Astrocyte (in vitro differentiated cells and primary cell): ENCODE measurements at regions not wholly inside any gene's neighbourhood (a gene's known extent, or its start where the extent isn't known, plus 50 kb on each side); places are given as distances from the start of the nearest gene placed in this dataset.

Experiments
- DNase-seq: peaks from one replicate; pipeline ENCODE4 v3.0.0-alpha.2; 2010; ENCODE audit warnings: low read depth
- FAIRE-seq: peaks from 2 replicates; lab custom pipeline; 2011; peaks lifted over from hg19 to GRCh38; lab: Jason Lieb, UNC
- H2AFZ ChIP-seq: 2 replicates; pipeline ENCODE4 v1.6.0; 2012; ENCODE audit warnings: low read depth, low read length, inconsistent platforms
- H3K27ac ChIP-seq: 2 replicates; pipeline ENCODE4 v1.5.1; 2011; ENCODE audit warnings: low read depth, low read length, inconsistent platforms
- H3K27me3 ChIP-seq: 2 replicates; pipeline ENCODE4 v1.6.0; 2011; ENCODE audit warnings: low read length, inconsistent platforms; ENCODE audit not compliant: insufficient read depth
- H3K36me3 ChIP-seq: 2 replicates; pipeline ENCODE4 v1.5.1; 2011; ENCODE audit warnings: low read length, inconsistent platforms; ENCODE audit not compliant: insufficient read depth
- H3K4me1 ChIP-seq: 2 replicates; pipeline ENCODE4 v1.5.1; 2011; ENCODE audit warnings: low read length, inconsistent platforms; ENCODE audit not compliant: insufficient read depth
- H3K4me2 ChIP-seq: 2 replicates; pipeline ENCODE4 v1.6.0; 2012; ENCODE audit warnings: low read length, inconsistent platforms
- H3K4me3 ChIP-seq: 2 replicates; pipeline ENCODE4 v1.5.1; 2011; ENCODE audit warnings: low read depth, mild to moderate bottlenecking, low read length, inconsistent platforms; ENCODE audit not compliant: insufficient read depth
- H3K79me2 ChIP-seq: 2 replicates; pipeline ENCODE4 v1.6.0; 2012; ENCODE audit warnings: mild to moderate bottlenecking, low read length, inconsistent platforms; ENCODE audit not compliant: insufficient read depth
- H3K9ac ChIP-seq: 2 replicates; pipeline ENCODE4 v1.6.0; 2012; ENCODE audit warnings: mild to moderate bottlenecking, low read length, inconsistent platforms
- H3K9me3 ChIP-seq: 2 replicates; pipeline ENCODE4 v1.5.1; 2012; ENCODE audit warnings: low read depth, mild to moderate bottlenecking, low read length, inconsistent platforms; ENCODE audit not compliant: insufficient read depth
- H4K20me1 ChIP-seq: 2 replicates; pipeline ENCODE4 v1.6.0; 2012; ENCODE audit warnings: low read length, inconsistent platforms; ENCODE audit not compliant: insufficient read depth
- H3K27ac Mint-ChIP-seq: one replicate; pipeline ENCODE4 v1.8.0; 2021; ENCODE audit warnings: mild to moderate bottlenecking, mixed read lengths; ENCODE audit not compliant: unreplicated experiment
- H3K27me3 Mint-ChIP-seq: one replicate; pipeline ENCODE4 v1.8.0; 2021; ENCODE audit warnings: low read depth, mixed read lengths; ENCODE audit not compliant: unreplicated experiment
- H3K36me3 Mint-ChIP-seq: one replicate; pipeline ENCODE4 v1.8.0; 2021; ENCODE audit warnings: low read depth, mixed read lengths; ENCODE audit not compliant: unreplicated experiment
- H3K4me1 Mint-ChIP-seq: one replicate; pipeline ENCODE4 v1.8.0; 2021; ENCODE audit warnings: low read depth, mixed read lengths; ENCODE audit not compliant: unreplicated experiment
- H3K4me3 Mint-ChIP-seq: one replicate; pipeline ENCODE4 v1.8.0; 2021; ENCODE audit warnings: mild to moderate bottlenecking, moderate library complexity, mixed read lengths; ENCODE audit not compliant: unreplicated experiment
- H3K9me3 Mint-ChIP-seq: one replicate; pipeline ENCODE4 v1.8.0; 2021; ENCODE audit warnings: mild to moderate bottlenecking, mixed read lengths; ENCODE audit not compliant: unreplicated experiment
- CTCF ChIP-seq: IDR thresholded peaks from 2 replicates; pipeline ENCODE4 v1.5.1; 2011; ENCODE audit warnings: low read depth, mild to moderate bottlenecking, inconsistent platforms, low read length, moderate library complexity; ENCODE audit not compliant: insufficient read depth
- EZH2 ChIP-seq: IDR thresholded peaks from 2 replicates; pipeline ENCODE4 v1.6.1; 2012; ENCODE audit warnings: mild to moderate bottlenecking, low read length, inconsistent platforms; ENCODE audit not compliant: insufficient read depth

- Histone ChIP-seq H3K27me3 (no peaks in the 10 kb centered on the region), H3K4me2 (no peak overlapping the region), H4K20me1 (no peaks in the 10 kb centered on the region), H3K4me3 (no peak overlapping the region), H2AFZ (no peak overlapping the region), H3K4me1 (no peaks in the 10 kb centered on the region), H3K9ac (no peak overlapping the region), H3K9me3 (no peaks in the 10 kb centered on the region), H3K79me2 (no peaks in the 10 kb centered on the region), H3K36me3 (no peaks in the 10 kb centered on the region), H3K27ac (no peak overlapping the region)
- H3K9me3 Mint-ChIP-seq: no peaks in the 10 kb centered on the region
- DNase-seq: no peak
- no peak for TF ChIP-seq EZH2
- no peak for TF ChIP-seq CTCF
- no peaks in the 10 kb centered on the region for H3K4me1 Mint-ChIP-seq
- no peaks in the 10 kb centered on the region for H3K27me3 Mint-ChIP-seq
- H3K27ac Mint-ChIP-seq: no peak overlapping the region
- no peak for FAIRE-seq
- no peak overlapping the region for H3K4me3 Mint-ChIP-seq
- no peaks in the 10 kb centered on the region for H3K36me3 Mint-ChIP-seq
These were observed 754.1 kb downstream of the DOK5 start for GRCh38 chr20:55229451-55229850.

GRCh38 chr20:55216525-55217242 lies 741.3 kb downstream of the DOK5 start:
- no peaks in the 10 kb centered on the region for H3K4me1 Mint-ChIP-seq
- no peaks in the 10 kb centered on the region for H4K20me1 ChIP-seq
- no peaks in the 10 kb centered on the region for H3K79me2 ChIP-seq
- no peak overlapping the region for H2AFZ ChIP-seq
- H3K27me3 ChIP-seq: no peaks in the 10 kb centered on the region
- no peak overlapping the region for H3K4me3 ChIP-seq
- H3K4me2 ChIP-seq: no peak overlapping the region
- no peak overlapping the region for H3K4me3 Mint-ChIP-seq
- H3K9ac ChIP-seq: no peak overlapping the region
- no peak for TF ChIP-seq EZH2
- TF ChIP-seq CTCF: no peak
- H3K9me3 Mint-ChIP-seq: no peaks in the 10 kb centered on the region
- H3K27ac ChIP-seq: no peak overlapping the region
- no peak overlapping the region for H3K27ac Mint-ChIP-seq
- no peaks in the 10 kb centered on the region for H3K36me3 ChIP-seq
- DNase-seq (peak; percentile 40), FAIRE-seq (no peak)
- no peaks in the 10 kb centered on the region for H3K9me3 ChIP-seq
- H3K36me3 Mint-ChIP-seq: no peaks in the 10 kb centered on the region
- H3K4me1 ChIP-seq: no peaks in the 10 kb centered on the region
- no peaks in the 10 kb centered on the region for H3K27me3 Mint-ChIP-seq

- H3K9me3 Mint-ChIP-seq: no peaks in the 10 kb centered on the region
- Histone ChIP-seq H3K36me3 (no peaks in the 10 kb centered on the region), H2AFZ (no peak overlapping the region), H3K4me1 (no peaks in the 10 kb centered on the region), H3K27me3 (no peaks in the 10 kb centered on the region), H3K4me2 (no peak overlapping the region), H3K4me3 (no peak overlapping the region), H3K9me3 (no peaks in the 10 kb centered on the region), H3K79me2 (no peaks in the 10 kb centered on the region), H4K20me1 (no peaks in the 10 kb centered on the region), H3K9ac (no peak overlapping the region), H3K27ac (no peak overlapping the region)
- H3K36me3 Mint-ChIP-seq: no peaks in the 10 kb centered on the region
- no peak for FAIRE-seq
- no peaks in the 10 kb centered on the region for H3K4me1 Mint-ChIP-seq
- H3K27me3 Mint-ChIP-seq: no peaks in the 10 kb centered on the region
- TF ChIP-seq EZH2 (no peak), CTCF (no peak)
- no peak overlapping the region for H3K27ac Mint-ChIP-seq
- H3K4me3 Mint-ChIP-seq: no peak overlapping the region
- DNase-seq: no peak
These were observed 738.3 kb downstream of the DOK5 start for GRCh38 chr20:55213653-55214052.
